DMS 273 (cell line): ENCODE measurements at regions not wholly inside any gene's neighbourhood (a gene's known extent, or its start where the extent isn't known, plus 50 kb on each side); places are given as distances from the start of the nearest gene placed in this dataset.

Experiments
- DNase-seq: peaks from one replicate; lab custom pipeline; 2025; ENCODE audit not compliant: unreplicated experiment; lab: John Stamatoyannopoulos, UW

- peak; percentile 35 for DNase-seq
Measured at GRCh38 chr9:119429302-119429701, 60.1 kb upstream of the BRINP1 start.

GRCh38 chr9:119420231-119420630 lies 51.0 kb upstream of the BRINP1 start:
- DNase-seq, result no peak
